Gastrocnemius medialis (tissue), 4 donors: ENCODE measurements at regions not wholly inside any gene's neighbourhood (a gene's known extent, or its start where the extent isn't known, plus 50 kb on each side); places are given as distances from the start of the nearest gene placed in this dataset.
"Not testable (repeated sequence)": the region's sequence is repeated elsewhere in the genome, so short reads cannot be mapped to it uniquely, and the experiment has no call there.

Experiments used
- ATAC-seq, 2 donors: fragments of 150-250 bp; one replicate each; pipeline ENCODE4 v1.9.1; 2016
- DNase-seq, 2 donors: peaks; one replicate each; pipeline ENCODE4 v3.0.0-alpha.2; 2019
- H3K27ac ChIP-seq, 4 donors: fragments of 200-600 bp; sonication (generic); 1 replicate in 1 of 4; 2 replicates in 3 of 4; pipeline ENCODE4 v1.5.1; 2016 to 2018; ENCODE audit warnings: mild to moderate bottlenecking in 2 of 4, moderate library complexity in 1 of 4
- H3K27me3 ChIP-seq, 3 donors: fragments of 200-600 bp; sonication (generic) in 2 of 3; 1 replicate in 1 of 3; 2 replicates in 2 of 3; pipeline versions ENCODE4 v1.5.1 to v1.6.0; 2016 to 2019; ENCODE audit warnings: mild to moderate bottlenecking in 1 of 3, moderate library complexity in 1 of 3
- H3K36me3 ChIP-seq, 2 donors: fragments of 200-600 bp; sonication (generic) in 1 of 2; one replicate each; pipeline ENCODE4 v1.5.1; 2017 to 2018
- H3K4me1 ChIP-seq, 2 donors: fragments of 200-600 bp; sonication (generic) in 1 of 2; one replicate each; pipeline ENCODE4 v1.5.1; 2016 to 2017; ENCODE audit warnings: mild to moderate bottlenecking in 2 of 2
- H3K4me3 ChIP-seq, 4 donors: fragments of 200-600 bp; sonication (generic) in 3 of 4; 1 replicate in 1 of 4; 2 replicates in 3 of 4; pipeline ENCODE4 v1.5.1; 2016 to 2019; ENCODE audit warnings: mild to moderate bottlenecking in 2 of 4
- H3K9me3 ChIP-seq, 3 donors: fragments of 200-600 bp; sonication (generic) in 2 of 3; 1 replicate in 1 of 3; 2 replicates in 2 of 3; pipeline ENCODE4 v1.5.1; 2016 to 2019
- POLR2A ChIP-seq, 2 donors: fragments of 450-650 bp; IDR thresholded peaks; one replicate each; pipeline ENCODE4 v1.6.1; 2017; ENCODE audit warnings: antibody characterized with exemption in 2 of 2, mild to moderate bottlenecking in 2 of 2, moderate library complexity in 2 of 2
- in situ Hi-C, 4 donors: fragments of 200-750 bp; cut with MboI; loops; one replicate each; pipeline versions ENCODE4 v1.15.0 to v1.8.0; 2017; ENCODE audit warnings: low sequenced_read_pairs in 4 of 4
- intact Hi-C: fragments of 100-400 bp; cut with DNase I; formaldehyde crosslinking; loops from one replicate; pipeline ENCODE4 v1.15.1; 2023; ENCODE audit warnings: low total_unique reads
- TF ChIP-seq, protein P1 (sequence below), 5 experiments: fragments of 450-650 bp in 3 of 5; fragments of 200-600 bp in 2 of 5; sonication (generic) in 2 of 5; IDR thresholded peaks in 4 of 5; conservative IDR thresholded peaks in 1 of 5; 1 replicate in 4 of 5; 2 replicates in 1 of 5; pipeline ENCODE4 v1.5.1; 2016 to 2019; ENCODE audit warnings: antibody characterized with exemption in 5 of 5, mild to moderate bottlenecking in 3 of 5, moderate library complexity in 3 of 5

DNA sequence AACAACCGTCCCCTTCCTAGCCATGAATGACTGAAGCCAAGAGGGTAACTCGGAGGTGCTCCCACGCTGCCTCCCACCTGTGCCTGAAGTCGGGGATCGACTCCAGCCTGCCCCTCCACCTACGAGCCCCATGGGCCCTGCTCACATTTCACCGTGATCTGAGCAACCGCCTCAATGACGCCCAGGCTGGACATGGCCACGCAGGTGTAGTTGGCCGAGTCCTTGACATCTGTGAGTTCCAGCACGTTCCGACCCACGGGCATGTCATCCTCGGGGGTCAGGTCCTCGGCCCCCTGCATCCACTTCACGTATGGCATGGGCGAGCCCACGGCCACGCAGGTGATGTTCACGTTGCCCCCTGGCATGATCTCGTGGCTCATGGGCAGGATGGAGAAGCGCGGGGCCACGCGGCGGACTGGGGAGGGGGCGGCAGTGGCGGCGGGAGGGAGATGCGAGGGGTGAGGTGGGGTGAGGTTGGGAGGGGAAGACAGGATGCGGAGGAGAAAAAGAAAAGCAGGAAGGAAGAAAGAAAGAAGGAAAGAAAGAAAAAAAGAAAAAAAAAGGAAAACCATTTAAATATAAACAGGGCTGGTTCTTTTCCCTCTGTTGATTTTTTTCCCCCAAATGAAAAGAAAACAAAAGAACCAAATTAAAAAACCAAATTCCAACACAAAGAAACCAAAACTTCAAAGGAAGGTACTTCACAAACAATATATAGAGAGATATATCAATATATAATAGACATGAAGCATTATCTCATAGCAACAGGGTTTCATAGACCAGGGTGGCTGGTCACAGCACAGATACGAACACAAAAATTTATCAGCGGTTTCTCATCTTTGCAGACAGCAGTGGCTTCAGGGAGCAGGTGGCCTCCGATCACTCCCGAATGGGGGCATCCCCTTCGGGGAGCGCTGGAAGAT, 94.7 kb downstream of the PTPRS start:
- TF ChIP-seq POLR2A (IDR thresholded peaks at IDR 0.05): no peak
- TF ChIP-seq, protein P1, sequence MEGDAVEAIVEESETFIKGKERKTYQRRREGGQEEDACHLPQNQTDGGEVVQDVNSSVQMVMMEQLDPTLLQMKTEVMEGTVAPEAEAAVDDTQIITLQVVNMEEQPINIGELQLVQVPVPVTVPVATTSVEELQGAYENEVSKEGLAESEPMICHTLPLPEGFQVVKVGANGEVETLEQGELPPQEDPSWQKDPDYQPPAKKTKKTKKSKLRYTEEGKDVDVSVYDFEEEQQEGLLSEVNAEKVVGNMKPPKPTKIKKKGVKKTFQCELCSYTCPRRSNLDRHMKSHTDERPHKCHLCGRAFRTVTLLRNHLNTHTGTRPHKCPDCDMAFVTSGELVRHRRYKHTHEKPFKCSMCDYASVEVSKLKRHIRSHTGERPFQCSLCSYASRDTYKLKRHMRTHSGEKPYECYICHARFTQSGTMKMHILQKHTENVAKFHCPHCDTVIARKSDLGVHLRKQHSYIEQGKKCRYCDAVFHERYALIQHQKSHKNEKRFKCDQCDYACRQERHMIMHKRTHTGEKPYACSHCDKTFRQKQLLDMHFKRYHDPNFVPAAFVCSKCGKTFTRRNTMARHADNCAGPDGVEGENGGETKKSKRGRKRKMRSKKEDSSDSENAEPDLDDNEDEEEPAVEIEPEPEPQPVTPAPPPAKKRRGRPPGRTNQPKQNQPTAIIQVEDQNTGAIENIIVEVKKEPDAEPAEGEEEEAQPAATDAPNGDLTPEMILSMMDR (IDR thresholded peaks at IDR 0.05 in 4 of 5, conservative IDR thresholded peaks at IDR 0.05 in 1 of 5): no peak
- Histone ChIP-seq H3K27ac (no peak overlapping the region), H3K4me1 (peaks cover 0 to 2% of the 10 kb centered on the region in 2 donors), H3K9me3 (no peaks in the 10 kb centered on the region), H3K27me3 (no peaks in the 10 kb centered on the region), H3K36me3 (peaks cover 0 to 24% of the 10 kb centered on the region in 2 donors), H3K4me3 (no peak overlapping the region)
- intact Hi-C loops (no loop called here), in situ Hi-C loops (no loop called here)
- DNase-seq (no peak), ATAC-seq (no peak)

DNA sequence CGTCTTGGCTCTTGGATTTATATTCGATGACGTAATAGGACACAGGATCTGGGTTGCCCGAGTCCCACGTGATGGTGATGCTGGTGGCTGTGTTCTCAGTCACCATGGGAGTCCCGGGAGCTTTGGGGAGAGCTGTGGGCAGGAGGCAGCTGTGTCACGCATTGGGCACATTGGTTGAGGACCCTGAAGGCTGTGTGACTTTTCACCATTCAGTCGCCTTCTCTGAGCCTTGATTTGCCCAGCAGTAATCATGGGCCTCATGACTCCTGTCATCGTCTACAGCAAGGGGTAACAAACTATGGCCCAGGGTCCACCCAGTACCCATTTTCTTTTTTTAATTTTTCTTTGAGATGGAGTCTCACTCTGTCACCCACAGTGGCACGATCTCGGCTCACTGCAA, 96.3 kb downstream of the PTPRS start:
- H3K4me3 ChIP-seq: no peak overlapping the region
- DNase-seq (no peak), ATAC-seq (no peak)
- H3K27ac ChIP-seq: no peak overlapping the region
- H3K4me1 ChIP-seq: no peaks in the 10 kb centered on the region
- no peaks in the 10 kb centered on the region for H3K27me3 ChIP-seq
- no peak for TF ChIP-seq POLR2A (IDR thresholded peaks at IDR 0.05)
- TF ChIP-seq, protein P1 (IDR thresholded peaks at IDR 0.05 in 4 of 5, conservative IDR thresholded peaks at IDR 0.05 in 1 of 5): no peak
- no peaks in the 10 kb centered on the region for H3K9me3 ChIP-seq
- intact Hi-C loops (no loop called here), in situ Hi-C loops (no loop called here)
- peaks cover 0 to 24% of the 10 kb centered on the region in 2 donors for H3K36me3 ChIP-seq

DNA sequence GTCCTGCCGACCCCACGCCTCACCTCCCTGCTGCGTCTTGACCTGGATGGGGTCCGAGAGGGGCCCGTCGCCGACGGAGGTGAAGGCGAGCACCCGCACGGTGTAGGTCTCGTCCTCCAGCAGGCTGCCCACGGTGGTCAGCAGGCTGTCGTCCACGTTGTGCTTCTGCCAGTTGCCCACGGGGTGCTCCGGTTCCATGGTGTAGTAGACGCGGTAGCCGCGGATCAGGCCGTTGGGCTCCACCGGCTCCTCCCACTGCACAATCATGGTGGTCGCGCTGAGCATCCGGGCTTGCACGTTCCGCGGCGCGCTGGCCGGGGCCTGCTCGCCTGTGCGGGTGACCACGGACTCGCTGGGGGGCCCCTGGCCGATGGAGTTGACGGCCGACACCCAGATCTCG, 96.7 kb downstream of the PTPRS start:
- Histone ChIP-seq H3K9me3 (no peaks in the 10 kb centered on the region), H3K27me3 (no peaks in the 10 kb centered on the region), H3K36me3 (peaks cover 0 to 24% of the 10 kb centered on the region in 2 donors), H3K4me1 (no peaks in the 10 kb centered on the region), H3K4me3 (no peak overlapping the region), H3K27ac (no peak overlapping the region)
- in situ Hi-C loops (no loop called here), intact Hi-C loops (no loop called here)
- TF ChIP-seq, protein P1 (IDR thresholded peaks at IDR 0.05 in 4 of 5, conservative IDR thresholded peaks at IDR 0.05 in 1 of 5): no peak
- no peak for TF ChIP-seq POLR2A (IDR thresholded peaks at IDR 0.05)
- ATAC-seq (no peak), DNase-seq (no peak)

DNA sequence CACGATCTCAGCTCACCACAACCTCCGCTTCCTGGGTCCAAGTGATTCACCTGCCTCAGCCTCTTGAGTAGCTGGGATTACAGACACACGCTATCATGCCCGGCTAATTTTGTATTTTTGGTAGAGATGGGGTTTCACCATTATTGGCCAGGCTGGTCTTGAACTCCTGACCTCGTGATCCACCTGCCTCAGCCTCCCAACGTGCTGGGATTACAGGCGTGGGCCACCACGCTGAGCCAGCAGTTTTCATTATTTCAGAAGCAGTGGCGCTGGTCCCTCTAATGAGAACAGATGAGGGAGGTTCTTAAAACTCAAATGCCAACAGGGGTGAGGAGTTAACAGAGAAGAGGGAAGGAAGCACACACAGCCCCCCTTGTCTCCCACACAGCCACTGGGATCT, 98.7 kb downstream of the PTPRS start:
- in situ Hi-C loops, intact Hi-C loops, DNase-seq, H3K4me1 ChIP-seq, H3K9me3 ChIP-seq, ATAC-seq, H3K27me3 ChIP-seq, H3K27ac ChIP-seq, H3K4me3 ChIP-seq: not testable (repeated sequence)
- H3K36me3 ChIP-seq: peaks cover 0 to 36% of the 10 kb centered on the region in 2 donors

DNA sequence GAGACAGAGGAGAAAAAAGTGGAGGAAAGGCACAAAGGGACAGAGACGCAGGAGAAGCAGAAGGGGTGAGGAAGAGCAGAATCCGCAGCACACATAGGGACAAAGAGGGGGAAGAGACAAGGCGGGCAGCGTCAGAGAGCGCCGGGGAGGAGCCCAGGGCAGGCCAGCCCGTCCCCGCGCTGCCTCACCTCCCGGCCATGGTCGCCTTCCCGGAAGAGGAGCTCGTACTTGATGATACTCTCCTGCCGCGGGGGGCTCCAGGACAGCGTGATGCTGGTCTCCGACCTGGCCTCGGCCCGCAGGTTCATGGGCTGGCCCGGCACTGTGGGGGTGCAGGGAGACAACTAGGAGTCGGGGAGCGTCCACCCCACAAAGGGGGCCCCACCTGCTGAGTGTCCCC, 100.6 kb downstream of the PTPRS start:
- Histone ChIP-seq H3K27ac (no peak overlapping the region), H3K4me1 (no peaks in the 10 kb centered on the region), H3K27me3 (no peaks in the 10 kb centered on the region), H3K4me3 (no peak overlapping the region), H3K9me3 (no peaks in the 10 kb centered on the region), H3K36me3 (peaks cover 0 to 33% of the 10 kb centered on the region in 2 donors)
- ATAC-seq (no peak), DNase-seq (no peak)
- intact Hi-C loops (no loop called here), in situ Hi-C loops (no loop called here)
- no peak for TF ChIP-seq POLR2A (IDR thresholded peaks at IDR 0.05)
- TF ChIP-seq, protein P1 (IDR thresholded peaks at IDR 0.05 in 4 of 5, conservative IDR thresholded peaks at IDR 0.05 in 1 of 5): no peak
